PC-9 (cell line): ENCODE measurements at regions not wholly inside any gene's neighbourhood (a gene's known extent, or its start where the extent isn't known, plus 50 kb on each side); places are given as distances from the start of the nearest gene placed in this dataset.
A peak's percentile ranks its signal among the peaks of the same experiment; 100 is the strongest.

ENCODE experiments used
- BruUV-seq: library from RNA; stranded (reverse); fragments of 400-500 nt; replicated peaks from 2 replicates; lab custom pipeline; 2021; lab: Mats Ljungman, UMichigan
- CTCF ChIA-PET: fragments of 300-600 bp; sonication (Branson Sonifier 250); formaldehyde crosslinking; loops from one replicate; lab custom pipeline; 2022; ENCODE audit warnings: antibody characterized with exemption; lab: Charles Lee
- POLR2A ChIA-PET: fragments of 300-600 bp; sonication (Branson Sonifier 250); formaldehyde crosslinking; loops from one replicate; lab custom pipeline; 2022; ENCODE audit warnings: antibody characterized with exemption; ENCODE audit not compliant: unreplicated experiment; lab: Charles Lee
- DNase-seq, 2 experiments: peaks; one replicate each; pipeline versions ENCODE4 v3.0.0 to v3.0.0-alpha.2; 2015 to 2022; ENCODE audit warnings: mixed read lengths in 1 of 2
- H2AFZ ChIP-seq: fragments of 200-600 bp; sonication (generic); 2 replicates; pipeline ENCODE4 v1.8.1; 2017; ENCODE audit warnings: antibody characterized with exemption
- H3F3A ChIP-seq: fragments of 200-600 bp; sonication (generic); 2 replicates; pipeline ENCODE4 v1.8.1; 2017; ENCODE audit warnings: antibody characterized with exemption, mild to moderate bottlenecking, low read depth; ENCODE audit not compliant: insufficient read depth
- H3K27ac ChIP-seq: fragments of 200-600 bp; sonication (generic); 2 replicates; pipeline ENCODE4 v1.6.1; 2016; ENCODE audit warnings: mixed run types
- H3K27me3 ChIP-seq: fragments of 200-600 bp; sonication (generic); 2 replicates; pipeline ENCODE4 v1.6.1; 2016; ENCODE audit warnings: low read depth, mixed run types; ENCODE audit not compliant: insufficient read depth
- H3K36me3 ChIP-seq: fragments of 200-600 bp; sonication (generic); 2 replicates; pipeline ENCODE4 v1.6.1; 2016; ENCODE audit warnings: low read depth, mixed run types
- H3K4me1 ChIP-seq: fragments of 200-600 bp; sonication (generic); replicated peaks from 2 replicates; pipeline ENCODE4 v1.6.1; 2016; ENCODE audit warnings: mixed run types; ENCODE audit not compliant: insufficient read depth
- H3K4me2 ChIP-seq: fragments of 200-600 bp; sonication (generic); 2 replicates; pipeline ENCODE4 v1.6.1; 2017; ENCODE audit warnings: mixed run types
- H3K4me3 ChIP-seq: fragments of 200-600 bp; sonication (generic); 2 replicates; pipeline ENCODE4 v1.6.1; 2016; ENCODE audit warnings: mixed run types
- H3K79me2 ChIP-seq: fragments of 200-600 bp; sonication (generic); 2 replicates; pipeline ENCODE4 v1.6.1; 2017; ENCODE audit warnings: low read depth, mixed run types
- H3K9me2 ChIP-seq: fragments of 200-600 bp; sonication (generic); 2 replicates; pipeline ENCODE4 v1.8.1; 2017; ENCODE audit warnings: mild to moderate bottlenecking; ENCODE audit not compliant: insufficient read depth
- H3K9me3 ChIP-seq: fragments of 200-600 bp; sonication (generic); 2 replicates; pipeline ENCODE4 v1.8.1; 2016; ENCODE audit warnings: low read depth; ENCODE audit not compliant: insufficient read depth
- H4K20me1 ChIP-seq: fragments of 200-600 bp; sonication (generic); 2 replicates; pipeline ENCODE4 v1.8.1; 2017; ENCODE audit not compliant: insufficient read depth
- CTCF ChIP-seq: fragments of 200-600 bp; sonication (generic); conservative IDR thresholded peaks from 2 replicates; pipeline ENCODE4 v1.6.1; 2017; ENCODE audit warnings: mixed run types, antibody characterized with exemption, mild to moderate bottlenecking, moderate library complexity
- EZH2 ChIP-seq: fragments of 200-600 bp; sonication (generic); IDR thresholded peaks from 2 replicates; pipeline ENCODE4 v1.8.0; 2017; ENCODE audit warnings: antibody characterized with exemption, low read depth
- intact Hi-C: fragments of 100-400 bp; cut with micrococcal nuclease; formaldehyde crosslinking; loops from one replicate; pipeline ENCODE4 v1.10.0; 2022; ENCODE audit not compliant: unreplicated experiment

- Histone ChIP-seq H3K79me2 (no peaks in the 10 kb centered on the region), H3K4me2 (no peak overlapping the region), H3F3A (peaks cover 8% of the 10 kb centered on the region; the same call in 1 of the 2 replicates), H3K4me1 (peaks cover 12% of the 10 kb centered on the region), H4K20me1 (no peaks in the 10 kb centered on the region), H3K9me3 (no peaks in the 10 kb centered on the region), H2AFZ (no peak overlapping the region), H3K36me3 (no peaks in the 10 kb centered on the region), H3K27me3 (no peaks in the 10 kb centered on the region), H3K27ac (no peak overlapping the region), H3K4me3 (no peak overlapping the region), H3K9me2 (no peaks in the 10 kb centered on the region; the same call in 1 of the 2 replicates)
- POLR2A ChIA-PET: no interaction called here
- no peak for DNase-seq
- BruUV-seq: no TSS peak
- TF ChIP-seq CTCF (no peak), EZH2 (no peak)
- intact Hi-C loops: no loop called here
- CTCF ChIA-PET: no interaction called here
Observed at GRCh38 chr4:111776561-111776960, 368.7 kb upstream of the FAM241A start.

GRCh38 chr4:111778543-111778942, 366.7 kb upstream of the FAM241A start:
- Histone ChIP-seq H3F3A (peaks cover 8% of the 10 kb centered on the region; the same call in 1 of the 2 replicates), H2AFZ (no peak overlapping the region), H3K79me2 (no peaks in the 10 kb centered on the region), H3K4me1 (peaks cover 18% of the 10 kb centered on the region), H3K9me3 (no peaks in the 10 kb centered on the region), H3K4me3 (no peak overlapping the region), H3K27ac (no peak overlapping the region), H3K4me2 (no peak overlapping the region), H3K27me3 (no peaks in the 10 kb centered on the region), H3K36me3 (no peaks in the 10 kb centered on the region), H3K9me2 (no peaks in the 10 kb centered on the region; the same call in 1 of the 2 replicates), H4K20me1 (no peaks in the 10 kb centered on the region)
- no TSS peak for BruUV-seq
- POLR2A ChIA-PET: interaction anchor here (0.7 kb wide), 1 partner anchor 306 kb away, joined by 11 read pairs; no protein-coding TSS in a partner anchor
- TF ChIP-seq CTCF (no peak; the same call in 1 of the 2 replicates), EZH2 (no peak)
- intact Hi-C loops: no loop called here
- CTCF ChIA-PET: interaction anchor here (0.6 kb wide), 2 partner anchors 68 to 76 kb away, joined by 6 to 12 read pairs; no protein-coding TSS in a partner anchor
- DNase-seq: no peak

GRCh38 chr4:111780965-111781364, 364.3 kb upstream of the FAM241A start:
- POLR2A ChIA-PET: interaction anchor here (0.6 kb wide), 1 partner anchor 8 kb away, joined by 4 read pairs; no protein-coding TSS in a partner anchor
- no TSS peak for BruUV-seq

More at GRCh38 chr4:111780965-111781364, 364.3 kb upstream of the FAM241A start:
- Histone ChIP-seq H3K9me3 (no peaks in the 10 kb centered on the region), H3K4me2 (peak overlapping the region; percentile 9), H3K27me3 (no peaks in the 10 kb centered on the region), H3K79me2 (no peaks in the 10 kb centered on the region), H3K36me3 (no peaks in the 10 kb centered on the region), H3K4me3 (0 out of 2 replicates have a peak overlapping the region, but pooled peaks have one; percentile 20), H3K9me2 (no peaks in the 10 kb centered on the region), H2AFZ (no peak overlapping the region), H3F3A (peaks cover 8% of the 10 kb centered on the region; the same call in 1 of the 2 replicates), H3K4me1 (peaks cover 18% of the 10 kb centered on the region), H3K27ac (no peak overlapping the region), H4K20me1 (no peaks in the 10 kb centered on the region)
- no peak for DNase-seq
- CTCF ChIA-PET: no interaction called here
- intact Hi-C loops: loop anchor here (5.0 kb wide), 1 partner anchor 139 kb away; no protein-coding TSS in a partner anchor
- no peak for TF ChIP-seq CTCF
- no peak for TF ChIP-seq EZH2
